ENCODE measurements at regions not wholly inside any gene's neighbourhood (a gene's known extent, or its start where the extent isn't known, plus 50 kb on each side); places are given as distances from the start of the nearest gene placed in this dataset.
"Not testable (repeated sequence)": the region's sequence is repeated elsewhere in the genome, so short reads cannot be mapped to it uniquely, and the experiment has no call there.

DNA sequence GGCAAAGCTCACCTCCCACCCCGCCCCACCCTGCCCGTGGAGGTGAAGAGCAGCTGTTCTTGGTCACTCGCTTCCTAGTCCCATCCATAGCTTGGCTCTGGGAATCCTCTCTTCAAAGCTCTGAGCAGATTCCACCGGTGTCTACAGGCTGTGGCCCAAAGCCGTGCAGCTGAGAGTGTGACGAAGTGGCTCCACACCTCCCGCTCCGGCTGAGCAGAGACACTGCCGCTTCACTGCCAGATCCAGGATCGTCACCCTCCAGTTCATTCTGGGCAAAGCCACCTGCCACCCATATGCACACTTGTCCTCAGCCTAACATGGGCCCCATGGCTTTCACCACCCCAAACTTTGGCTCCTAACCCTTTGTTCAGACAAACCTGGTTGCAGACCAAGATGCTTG is 532.9 kb upstream of the B3GAT1 start:
- intact Hi-C loops (cut with DNase I) = no loop called here
- Histone ChIP-seq H3K27ac (no peak overlapping the region), H3K36me3 (no peaks in the 10 kb centered on the region), H3K4me1 (no peaks in the 10 kb centered on the region), H3K27me3 (no peaks in the 10 kb centered on the region), H3K9me3 (no peaks in the 10 kb centered on the region), H3K4me3 (no peak overlapping the region)
- no peak for DNase-seq (ENCODE audit: extremely low spot score in 2 of 2)
- TF ChIP-seq POLR2A (IDR thresholded peaks at IDR 0.05) = no peak
- TF ChIP-seq, protein P1, sequence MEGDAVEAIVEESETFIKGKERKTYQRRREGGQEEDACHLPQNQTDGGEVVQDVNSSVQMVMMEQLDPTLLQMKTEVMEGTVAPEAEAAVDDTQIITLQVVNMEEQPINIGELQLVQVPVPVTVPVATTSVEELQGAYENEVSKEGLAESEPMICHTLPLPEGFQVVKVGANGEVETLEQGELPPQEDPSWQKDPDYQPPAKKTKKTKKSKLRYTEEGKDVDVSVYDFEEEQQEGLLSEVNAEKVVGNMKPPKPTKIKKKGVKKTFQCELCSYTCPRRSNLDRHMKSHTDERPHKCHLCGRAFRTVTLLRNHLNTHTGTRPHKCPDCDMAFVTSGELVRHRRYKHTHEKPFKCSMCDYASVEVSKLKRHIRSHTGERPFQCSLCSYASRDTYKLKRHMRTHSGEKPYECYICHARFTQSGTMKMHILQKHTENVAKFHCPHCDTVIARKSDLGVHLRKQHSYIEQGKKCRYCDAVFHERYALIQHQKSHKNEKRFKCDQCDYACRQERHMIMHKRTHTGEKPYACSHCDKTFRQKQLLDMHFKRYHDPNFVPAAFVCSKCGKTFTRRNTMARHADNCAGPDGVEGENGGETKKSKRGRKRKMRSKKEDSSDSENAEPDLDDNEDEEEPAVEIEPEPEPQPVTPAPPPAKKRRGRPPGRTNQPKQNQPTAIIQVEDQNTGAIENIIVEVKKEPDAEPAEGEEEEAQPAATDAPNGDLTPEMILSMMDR (IDR thresholded peaks at IDR 0.05) = no peak
- no peak for TF ChIP-seq POLR2AphosphoS5 (IDR thresholded peaks at IDR 0.05; ENCODE audit: insufficient read depth in 1 of 2, low read depth in 1 of 2)

- intact Hi-C loops (cut with DNase I) = no loop called here
- H3K4me1 ChIP-seq = no peaks in the 10 kb centered on the region
- no peaks in the 10 kb centered on the region for H3K36me3 ChIP-seq
- no peak overlapping the region for H3K27ac ChIP-seq
- TF ChIP-seq, protein P1 (IDR thresholded peaks at IDR 0.05) = no peak
- no peak for TF ChIP-seq POLR2A (IDR thresholded peaks at IDR 0.05)
- no peak for TF ChIP-seq POLR2AphosphoS5 (IDR thresholded peaks at IDR 0.05; ENCODE audit: insufficient read depth in 1 of 2, low read depth in 1 of 2)
- H3K4me3 ChIP-seq = no peak overlapping the region
- no peaks in the 10 kb centered on the region for H3K27me3 ChIP-seq
- no peak for DNase-seq (ENCODE audit: extremely low spot score in 2 of 2)
- no peaks in the 10 kb centered on the region for H3K9me3 ChIP-seq
These were observed 532.1 kb upstream of the B3GAT1 start for GRCh38 chr11:134944131-134944530.

GRCh38 chr11:134943544-134943943 is 531.5 kb upstream of the B3GAT1 start:
- no peak overlapping the region for H3K4me3 ChIP-seq
- H3K4me1 ChIP-seq = no peaks in the 10 kb centered on the region
- H3K36me3 ChIP-seq = no peaks in the 10 kb centered on the region
- H3K27ac ChIP-seq = no peak overlapping the region
- TF ChIP-seq, protein P1 (IDR thresholded peaks at IDR 0.05) = no peak
- no peak for TF ChIP-seq POLR2A (IDR thresholded peaks at IDR 0.05)
- TF ChIP-seq POLR2AphosphoS5 (IDR thresholded peaks at IDR 0.05; ENCODE audit: insufficient read depth in 1 of 2, low read depth in 1 of 2) = no peak
- H3K27me3 ChIP-seq = no peaks in the 10 kb centered on the region
- H3K9me3 ChIP-seq = no peaks in the 10 kb centered on the region
- no peak for DNase-seq (ENCODE audit: extremely low spot score in 2 of 2)
- intact Hi-C loops (cut with DNase I) = no loop called here

GRCh38 chr11:134942681-134943080 is 530.6 kb upstream of the B3GAT1 start:
- no peak for DNase-seq (ENCODE audit: extremely low spot score in 2 of 2)

GRCh38 chr11:134941936-134942600 is 530.0 kb upstream of the B3GAT1 start:
- not testable (repeated sequence) for H3K9me3 ChIP-seq; H3K27ac ChIP-seq; DNase-seq (ENCODE audit: extremely low spot score in 2 of 2)

More at GRCh38 chr11:134942681-134943080, 530.6 kb upstream of the B3GAT1 start:
- no peak overlapping the region for H3K27ac ChIP-seq
- no peaks in the 10 kb centered on the region for H3K36me3 ChIP-seq
- no peaks in the 10 kb centered on the region for H3K27me3 ChIP-seq
- no peak overlapping the region for H3K4me3 ChIP-seq
- H3K9me3 ChIP-seq = no peaks in the 10 kb centered on the region
- TF ChIP-seq POLR2AphosphoS5 (IDR thresholded peaks at IDR 0.05; ENCODE audit: insufficient read depth in 1 of 2, low read depth in 1 of 2) (no peak), POLR2A (IDR thresholded peaks at IDR 0.05) (no peak)
- TF ChIP-seq, protein P1 (IDR thresholded peaks at IDR 0.05) = no peak
- intact Hi-C loops (cut with DNase I) = no loop called here
- no peaks in the 10 kb centered on the region for H3K4me1 ChIP-seq

More at GRCh38 chr11:134941936-134942600, 530.0 kb upstream of the B3GAT1 start:
- H3K4me3 ChIP-seq; intact Hi-C loops (cut with DNase I); H3K36me3 ChIP-seq; H3K27me3 ChIP-seq; H3K4me1 ChIP-seq: not testable (repeated sequence)
